GM04503 (cell line): ENCODE measurements at regions not wholly inside any gene's neighbourhood (a gene's known extent, or its start where the extent isn't known, plus 50 kb on each side); places are given as distances from the start of the nearest gene placed in this dataset.
A peak's percentile ranks its signal among the peaks of the same experiment; 100 is the strongest.

Experiments
- DNase-seq: peaks from one replicate; pipeline ENCODE4 v3.0.0-alpha.2; 2012; ENCODE audit warnings: low read depth

- DNase-seq = no peak
Measured at GRCh38 chr2:224325941-224326340, 76.0 kb downstream of the FAM124B start.

GRCh38 chr2:224324604-224325003 lies 77.3 kb downstream of the FAM124B start:
- no peak for DNase-seq

GRCh38 chr2:224320660-224321059 lies 81.2 kb downstream of the FAM124B start:
- DNase-seq = no peak

GRCh38 chr2:224319750-224320149 lies 82.2 kb downstream of the FAM124B start:
- no peak for DNase-seq

- DNase-seq = no peak
Measured at GRCh38 chr2:224312741-224313140, 89.2 kb downstream of the FAM124B start.

GRCh38 chr2:224310943-224311625 lies 90.8 kb downstream of the FAM124B start:
- peak; percentile 37 for DNase-seq

- DNase-seq = peak; percentile 62
Measured at GRCh38 chr2:224309176-224309575, 92.7 kb downstream of the FAM124B start.

GRCh38 chr2:224308272-224308911 lies 93.5 kb downstream of the FAM124B start:
- DNase-seq = no peak

- DNase-seq = no peak
Measured at GRCh38 chr2:224302952-224303351, 99.0 kb downstream of the FAM124B start.

- DNase-seq = no peak
Measured at GRCh38 chr2:224293976-224294375, 107.9 kb downstream of the FAM124B start.

- no peak for DNase-seq
Measured at GRCh38 chr2:224287531-224287930, 114.4 kb downstream of the FAM124B start.

- DNase-seq = no peak
Measured at GRCh38 chr2:224286923-224287322, 115.0 kb downstream of the FAM124B start.

- DNase-seq = no peak
Measured at GRCh38 chr2:224284134-224284946, 117.6 kb downstream of the FAM124B start.

- no peak for DNase-seq
Measured at GRCh38 chr2:224283466-224283965, 118.4 kb downstream of the FAM124B start.

- DNase-seq = no peak
Measured at GRCh38 chr2:224281374-224281773, 120.5 kb downstream of the FAM124B start.

- peak; percentile 70 for DNase-seq
Measured at GRCh38 chr2:224278531-224278930, 123.4 kb downstream of the FAM124B start.

GRCh38 chr2:224276251-224276650 lies 125.7 kb downstream of the FAM124B start:
- no peak for DNase-seq

GRCh38 chr2:224272237-224272910 lies 129.5 kb downstream of the FAM124B start:
- DNase-seq = no peak

GRCh38 chr2:224271617-224272236 lies 130.2 kb downstream of the FAM124B start:
- DNase-seq = no peak

GRCh38 chr2:224268441-224268840 lies 133.5 kb downstream of the FAM124B start:
- peak; percentile 69 for DNase-seq

GRCh38 chr2:224264259-224264658 lies 137.6 kb downstream of the FAM124B start:
- DNase-seq = no peak

- peak; percentile 64 for DNase-seq
Measured at GRCh38 chr2:224263571-224264043, 138.3 kb downstream of the FAM124B start.
